ENCODE measurements at regions not wholly inside any gene's neighbourhood (a gene's known extent, or its start where the extent isn't known, plus 50 kb on each side); places are given as distances from the start of the nearest gene placed in this dataset.

- no peak for TF ChIP-seq CTCF (IDR thresholded peaks at IDR 0.05; ENCODE audit: low read depth, low read length)
- TF ChIP-seq EZH2phosphoT487 (IDR thresholded peaks at IDR 0.05; ENCODE audit: low read depth) = no peak
Observed at GRCh38 chrX:99522450-99522849, 887.6 kb downstream of the PCDH19 start.

Data from OCI-LY3 (cell line).